Erythroblast (primary cell): ENCODE measurements at regions not wholly inside any gene's neighbourhood (a gene's known extent, or its start where the extent isn't known, plus 50 kb on each side); places are given as distances from the start of the nearest gene placed in this dataset.

Experiments
- DNase-seq, 2 experiments: peaks; one replicate each; lab custom pipeline; 2025; lab: John Stamatoyannopoulos, UW
- GATA1 ChIP-seq: IDR thresholded peaks from 2 replicates; pipeline ENCODE4 v1.6.1; 2011; ENCODE audit warnings: low read depth, mild to moderate bottlenecking, control low read depth, low read length, moderate library complexity
- POLR2A ChIP-seq: IDR thresholded peaks from 2 replicates; pipeline ENCODE4 v1.6.1; 2011; ENCODE audit warnings: mild to moderate bottlenecking, low read length

DNA sequence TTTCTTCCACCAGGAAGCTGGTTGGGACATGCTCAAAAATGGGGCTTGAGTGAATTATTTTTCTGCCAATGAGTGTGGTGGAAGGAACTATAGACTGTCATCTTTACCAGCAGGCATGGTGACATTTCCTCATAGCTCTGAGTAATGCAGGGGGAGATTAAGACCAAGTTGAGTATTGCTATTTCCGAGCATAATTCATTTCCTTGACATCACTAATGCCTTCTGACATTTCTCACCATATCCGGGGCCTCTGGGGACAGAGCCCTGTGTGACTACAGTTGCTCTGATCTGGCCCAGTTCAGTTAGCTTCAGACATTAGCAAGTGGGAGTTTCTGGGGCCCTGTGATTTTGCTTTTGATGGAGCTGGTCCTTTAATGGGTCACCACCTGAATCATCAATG, 410.4 kb downstream of the MEIS1 start:
- no peak for DNase-seq
- TF ChIP-seq POLR2A, result no peak
- TF ChIP-seq GATA1, result no peak

DNA sequence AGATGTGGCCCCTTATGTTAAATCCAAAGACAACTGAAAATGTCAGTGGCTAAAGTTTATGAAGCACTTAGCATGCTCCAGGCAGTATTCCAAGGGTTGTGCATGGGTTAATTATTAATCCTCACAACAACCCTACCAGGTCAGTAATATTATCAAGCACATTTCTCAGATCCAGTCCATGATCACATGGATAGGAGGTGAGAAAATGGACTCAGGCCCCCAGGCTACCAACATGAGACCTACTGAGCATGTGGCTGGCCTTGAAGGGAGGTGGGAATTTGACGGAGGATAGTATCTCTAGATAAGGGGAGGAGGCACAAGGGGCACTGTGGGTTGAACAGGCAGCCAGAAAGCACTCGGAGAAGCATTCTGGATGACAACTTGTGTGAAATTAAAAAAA, 412.0 kb downstream of the MEIS1 start:
- no peak for DNase-seq
- TF ChIP-seq GATA1, result no peak
- TF ChIP-seq POLR2A, result no peak

DNA sequence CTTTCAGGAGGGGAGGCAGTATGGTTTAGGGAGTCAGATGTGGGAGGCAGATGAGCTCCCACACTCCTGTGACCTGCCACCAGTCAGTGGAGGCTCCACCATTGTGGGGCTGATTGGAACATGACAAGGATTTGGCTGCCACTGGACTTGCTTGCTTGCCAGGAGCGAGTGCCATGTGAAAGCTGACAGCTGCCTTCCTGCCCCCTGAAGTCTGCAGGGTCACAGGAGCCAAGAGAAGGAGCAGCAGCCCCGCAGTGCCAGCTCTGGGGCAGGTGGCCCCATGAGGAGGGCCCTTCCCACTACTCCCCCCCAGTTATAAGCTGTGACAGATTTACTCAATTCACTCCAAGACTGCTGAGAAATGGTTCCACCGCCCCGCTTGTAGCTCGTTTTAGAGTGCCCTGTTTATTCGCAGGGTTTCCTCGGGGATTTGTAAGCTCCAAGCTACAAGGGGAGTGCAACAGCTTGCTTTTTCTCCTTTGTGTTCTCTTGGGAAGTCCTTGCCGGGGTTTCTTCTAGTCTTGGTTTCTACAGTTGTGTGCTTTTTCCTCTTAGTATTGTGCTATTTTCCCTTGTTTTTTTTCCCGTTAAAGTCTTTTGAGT, 414.3 kb downstream of the MEIS1 start:
- TF ChIP-seq GATA1 (no peak), POLR2A (no peak)
- no peak for DNase-seq

DNA sequence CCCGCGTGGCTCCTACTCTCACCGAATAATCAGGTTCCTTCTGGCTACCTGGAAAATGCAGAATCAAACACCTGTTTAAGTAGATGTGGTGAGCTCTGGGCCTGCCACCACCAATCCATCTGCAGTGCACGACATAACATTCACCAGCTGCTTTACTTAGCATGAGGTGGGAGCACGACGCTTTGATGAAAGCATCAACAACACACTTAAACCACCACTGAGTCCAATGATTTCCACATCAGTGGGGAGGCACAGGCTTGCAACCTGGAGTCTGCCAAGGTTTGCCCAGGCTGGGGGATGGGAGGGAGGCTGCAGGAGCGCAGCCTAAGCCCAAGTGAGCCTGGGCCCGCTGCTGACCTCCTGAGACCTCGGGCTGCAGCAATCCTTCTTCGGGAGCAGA, 415.5 kb downstream of the MEIS1 start:
- TF ChIP-seq POLR2A, result no peak
- TF ChIP-seq GATA1, result no peak
- DNase-seq, result no peak

DNA sequence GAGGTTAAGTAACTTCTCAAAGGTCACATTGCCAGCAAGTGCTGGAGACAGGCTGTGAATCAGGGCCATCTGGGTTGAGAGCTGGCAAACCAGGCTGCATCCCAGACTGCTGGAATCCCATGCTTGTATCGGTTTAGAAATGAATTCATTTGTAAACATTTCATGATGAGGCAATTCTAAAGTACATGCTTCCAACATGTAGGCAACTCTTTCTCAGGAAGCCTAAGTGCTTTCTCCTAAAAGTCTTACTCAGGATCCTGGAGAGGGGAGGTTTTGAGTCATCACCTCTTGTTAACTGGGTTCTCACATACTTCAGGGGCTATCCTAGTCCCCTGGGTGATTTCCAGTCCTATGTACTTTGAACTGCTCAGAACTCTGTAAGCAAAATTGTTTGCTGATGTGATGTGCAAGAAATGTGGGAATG, 416.5 kb downstream of the MEIS1 start:
- no peak for DNase-seq
- TF ChIP-seq POLR2A (no peak), GATA1 (no peak)

DNA sequence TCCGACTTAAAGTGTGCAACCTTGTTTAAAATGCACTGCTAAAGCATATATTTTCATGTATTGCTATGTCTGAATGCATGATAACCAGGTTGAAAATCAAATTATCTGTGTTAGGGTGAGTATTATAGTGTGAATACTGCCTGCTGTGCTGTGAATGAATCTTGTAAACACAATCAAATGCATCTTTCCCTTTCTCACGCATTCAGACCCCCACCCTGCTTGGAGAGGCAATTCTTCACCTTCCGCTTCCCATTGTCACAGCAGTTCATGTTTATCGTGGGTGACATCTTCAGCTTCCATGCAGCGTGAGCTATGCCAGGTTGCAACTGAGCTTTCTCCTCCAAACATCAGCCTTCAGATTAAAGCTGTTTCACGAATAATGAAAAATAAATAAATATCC, 418.0 kb downstream of the MEIS1 start:
- no peak for DNase-seq
- TF ChIP-seq POLR2A (no peak), GATA1 (no peak)

DNA sequence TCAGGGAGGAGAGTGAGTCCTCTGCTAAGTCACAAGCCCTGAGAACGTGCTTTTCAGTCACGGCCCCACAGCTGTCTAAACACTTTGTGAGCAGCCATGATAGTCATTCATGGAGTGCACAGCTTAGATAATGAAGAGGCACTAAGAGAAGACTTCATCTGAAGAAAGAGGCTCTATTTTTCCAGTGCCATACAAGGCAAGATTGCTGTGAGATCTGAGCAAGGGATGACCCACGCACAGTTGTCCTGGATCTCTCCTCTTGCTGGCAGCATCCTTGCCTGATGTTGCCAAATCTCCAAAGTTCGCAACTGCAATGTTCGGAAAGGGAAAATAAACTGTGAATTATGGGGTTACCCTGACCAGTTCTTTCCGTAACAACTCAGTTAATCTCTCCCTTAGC, 418.7 kb downstream of the MEIS1 start:
- no peak for DNase-seq
- TF ChIP-seq POLR2A, result no peak

DNA sequence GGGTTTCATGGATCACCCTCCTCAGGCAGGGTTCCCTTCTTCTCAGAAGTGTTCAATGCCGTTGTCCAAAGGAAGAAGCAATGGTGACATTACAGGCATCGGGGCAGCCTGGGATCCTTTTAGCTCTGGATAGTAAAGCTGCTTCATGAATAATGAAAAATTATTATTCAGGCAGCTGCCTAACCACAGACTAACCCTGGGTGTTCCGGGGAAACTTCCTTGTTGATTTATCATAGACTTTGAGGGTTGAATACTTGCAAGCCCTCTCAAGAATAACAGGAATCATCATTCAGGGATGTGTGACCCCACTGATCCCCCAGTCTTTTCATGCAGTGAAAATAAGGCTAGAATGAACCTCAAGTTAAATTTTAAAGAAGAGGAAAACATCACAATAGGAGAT, 419.4 kb downstream of the MEIS1 start:
- DNase-seq, result no peak
- TF ChIP-seq POLR2A (no peak), GATA1 (no peak)

DNA sequence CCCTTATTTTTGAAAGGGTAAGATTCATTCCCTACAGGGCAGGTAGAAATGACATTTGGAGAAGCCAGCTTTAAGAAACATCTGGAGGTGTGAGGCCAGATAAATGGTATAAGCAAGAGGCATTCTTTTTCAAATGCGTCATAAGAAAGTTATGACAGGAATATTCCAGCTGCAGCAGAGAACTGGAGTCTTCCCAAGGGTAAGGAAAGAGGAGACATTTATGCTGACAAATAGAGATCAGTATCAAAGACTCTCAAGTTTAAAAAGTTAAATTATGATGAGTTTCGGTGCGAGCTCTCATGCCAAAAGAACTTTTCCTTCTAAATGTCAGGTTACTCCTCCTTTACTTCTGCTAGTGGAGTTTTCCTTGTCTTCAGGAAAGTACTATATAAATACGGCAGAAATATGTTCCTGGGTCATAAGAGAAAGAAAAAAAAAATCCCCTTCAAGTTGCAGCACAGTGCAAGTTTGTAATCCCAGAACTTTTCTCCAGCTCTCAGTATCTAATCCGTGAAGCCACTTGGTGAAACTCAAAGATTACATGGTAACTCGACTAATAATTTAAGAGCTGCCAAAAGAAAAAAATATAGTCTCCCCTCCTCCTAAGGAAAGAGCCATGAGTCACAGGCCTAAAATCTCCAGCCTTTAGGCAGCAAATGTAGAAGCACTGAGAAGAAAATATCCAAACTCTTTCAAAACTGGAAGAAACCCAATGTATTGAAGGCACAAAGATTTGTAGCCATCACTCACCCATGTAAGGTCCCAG, 428.1 kb downstream of the MEIS1 start:
- TF ChIP-seq GATA1 (no peak), POLR2A (no peak)
- no peak for DNase-seq

DNA sequence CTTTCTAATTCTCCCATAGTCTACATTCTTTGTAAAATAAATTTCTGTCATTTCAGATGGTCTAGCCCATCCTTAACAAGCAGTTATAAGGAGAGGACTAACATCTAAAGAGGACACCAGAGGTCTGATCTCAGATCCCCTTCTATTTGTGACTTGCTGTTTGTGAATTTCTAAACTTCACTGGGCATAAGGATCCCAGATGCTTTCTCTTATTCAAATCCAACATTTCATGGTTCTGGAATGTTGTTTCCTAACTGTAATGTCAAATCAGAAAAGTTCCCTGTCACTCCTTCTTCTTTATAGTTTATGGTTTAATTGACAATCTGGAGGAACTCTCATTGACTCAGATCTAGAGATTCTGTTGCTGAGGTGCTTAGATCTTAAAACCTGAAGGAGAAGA, 430.2 kb downstream of the MEIS1 start:
- TF ChIP-seq POLR2A (no peak), GATA1 (no peak)
- DNase-seq, result no peak

DNA sequence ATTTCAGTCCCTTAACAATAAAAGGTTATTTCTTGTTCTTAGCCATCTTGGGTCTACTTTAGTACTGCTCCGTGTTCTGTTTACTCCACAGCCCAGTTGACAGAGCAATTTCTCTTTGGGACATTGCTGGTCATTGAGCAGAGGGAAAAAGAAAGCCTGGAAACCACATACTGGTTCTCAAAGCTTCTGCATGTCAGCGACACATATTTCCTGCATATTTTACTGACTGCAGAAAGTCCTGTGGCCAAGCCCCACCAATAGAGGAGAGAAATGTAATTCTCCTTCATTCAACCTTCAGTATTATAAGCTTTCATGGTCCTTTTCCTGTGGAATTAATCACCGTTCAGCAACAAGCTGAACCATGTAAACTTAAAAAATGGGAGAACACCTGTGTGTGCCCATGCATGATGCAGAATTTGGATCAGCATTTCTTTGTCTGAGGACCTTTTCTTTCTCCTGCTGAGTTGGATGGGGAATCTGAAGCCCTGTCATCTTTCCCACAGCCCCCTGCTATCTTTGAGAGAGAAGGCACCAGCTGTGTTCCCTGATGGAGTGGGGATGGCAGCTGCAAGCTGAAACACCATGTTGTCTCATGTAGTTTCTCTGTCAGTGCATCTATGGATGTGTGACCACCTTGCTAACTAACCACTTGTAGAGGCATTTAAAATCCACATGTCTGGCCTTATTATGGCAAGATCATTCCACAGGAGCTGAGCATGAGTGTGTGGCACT, 431.6 kb downstream of the MEIS1 start:
- DNase-seq, result no peak
- TF ChIP-seq GATA1 (no peak), POLR2A (no peak)

DNA sequence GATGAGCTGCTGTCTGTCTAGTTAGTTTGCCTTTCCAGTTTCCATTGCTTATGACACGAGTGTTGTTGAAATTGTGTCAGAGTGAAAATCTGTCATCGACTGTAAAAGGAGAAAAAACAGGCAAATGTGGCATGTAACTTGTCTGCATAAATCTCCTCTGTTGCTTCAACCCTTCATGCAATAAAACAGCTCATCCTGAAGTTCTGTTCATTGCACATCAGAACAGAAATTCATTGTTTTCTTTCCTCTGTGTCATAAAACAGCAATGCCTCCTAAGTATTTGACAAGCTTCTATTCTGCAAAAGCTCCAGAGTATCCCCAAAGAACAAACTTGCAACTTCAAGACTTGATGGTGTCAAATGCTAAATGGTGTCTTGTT, 432.1 kb downstream of the MEIS1 start:
- no peak for TF ChIP-seq GATA1
- no peak for TF ChIP-seq POLR2A
- DNase-seq, result no peak

DNA sequence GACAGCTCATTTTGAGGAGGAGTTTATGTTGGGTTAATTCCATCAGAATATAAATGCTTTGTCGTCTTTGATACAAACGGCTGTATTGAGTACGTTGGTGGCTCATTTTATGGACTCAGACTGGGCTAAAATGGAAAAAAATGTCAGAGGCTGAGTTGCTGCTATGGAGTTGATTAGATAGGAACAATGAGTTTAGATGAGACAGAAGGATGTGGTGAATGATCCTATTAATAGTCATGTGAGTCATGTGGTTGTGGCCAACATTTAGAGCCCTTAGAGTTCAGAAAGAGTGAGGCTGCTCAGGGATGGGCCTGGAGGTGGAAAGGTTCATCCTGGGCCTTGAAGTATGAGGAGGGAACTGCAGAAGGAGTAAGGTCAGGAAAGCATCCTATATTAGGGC, 434.2 kb downstream of the MEIS1 start:
- TF ChIP-seq GATA1, result no peak
- no peak for TF ChIP-seq POLR2A
- DNase-seq, result no peak
